HG02973 (cell line): ENCODE measurements at regions not wholly inside any gene's neighbourhood (a gene's known extent, or its start where the extent isn't known, plus 50 kb on each side); places are given as distances from the start of the nearest gene placed in this dataset.
"Not testable (repeated sequence)": the region's sequence is repeated elsewhere in the genome, so short reads cannot be mapped to it uniquely, and the experiment has no call there.

Experiments used
- ATAC-seq: cut with Tn5 transposase; IDR thresholded peaks from one replicate; pipeline ENCODE4 v1.9.1; 2021; ENCODE audit warnings: moderate library complexity; ENCODE audit not compliant: unreplicated experiment

DNA sequence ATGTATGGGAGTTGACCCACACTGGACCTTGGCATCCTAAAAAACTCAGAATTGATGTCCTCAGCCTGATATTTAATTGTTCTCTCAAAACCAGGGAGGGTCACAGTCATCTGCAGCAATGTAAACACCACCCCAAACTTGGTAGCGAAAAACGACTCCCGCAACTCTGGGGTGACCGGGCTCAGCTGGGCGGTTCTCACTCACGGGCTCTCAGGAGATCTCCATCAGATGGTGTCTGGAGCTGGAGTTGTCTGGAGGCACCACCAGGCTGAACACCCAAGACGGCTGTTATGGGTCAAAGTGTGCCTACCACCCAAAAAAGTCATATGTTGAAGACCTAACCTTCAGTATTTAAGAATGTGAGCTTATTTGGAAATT is 50.9 kb upstream of the NXT1 start:
- no peak for ATAC-seq

DNA sequence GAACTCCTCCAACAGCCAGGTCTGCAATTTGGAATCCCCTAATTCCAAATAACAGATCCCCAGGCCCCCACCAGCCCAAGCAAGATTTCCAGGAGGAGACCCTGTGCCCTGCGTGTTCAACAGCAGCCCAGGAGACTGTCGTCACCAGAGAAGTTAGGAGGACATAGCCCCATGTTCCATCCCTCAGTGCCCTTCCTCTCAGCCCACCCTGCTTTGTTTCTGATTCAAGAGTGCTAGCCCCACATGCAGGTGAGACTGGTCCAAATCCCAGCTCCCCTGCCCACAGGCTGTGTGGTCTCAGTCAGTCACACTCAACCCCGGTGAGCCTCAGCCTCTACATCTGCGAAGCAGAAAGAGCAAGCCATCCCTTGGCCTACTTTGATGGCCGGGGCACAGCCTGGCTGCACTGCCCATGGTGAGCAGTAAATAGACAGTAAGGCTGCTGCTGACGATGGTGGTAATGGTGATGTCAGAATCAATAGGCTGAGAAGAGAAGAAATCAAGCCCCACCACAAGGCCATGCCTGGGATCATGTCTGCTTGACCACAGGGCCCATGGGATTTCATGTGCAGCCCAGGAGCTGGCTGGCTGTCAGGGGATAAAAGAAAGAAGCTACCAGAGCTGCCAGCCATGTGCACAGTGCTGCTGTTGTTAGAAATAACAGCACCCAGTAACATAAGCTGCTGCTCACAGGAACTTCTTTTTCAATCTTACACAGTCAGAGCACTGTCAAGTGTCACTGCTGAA is 51.5 kb upstream of the NXT1 start:
- ATAC-seq, result no peak

DNA sequence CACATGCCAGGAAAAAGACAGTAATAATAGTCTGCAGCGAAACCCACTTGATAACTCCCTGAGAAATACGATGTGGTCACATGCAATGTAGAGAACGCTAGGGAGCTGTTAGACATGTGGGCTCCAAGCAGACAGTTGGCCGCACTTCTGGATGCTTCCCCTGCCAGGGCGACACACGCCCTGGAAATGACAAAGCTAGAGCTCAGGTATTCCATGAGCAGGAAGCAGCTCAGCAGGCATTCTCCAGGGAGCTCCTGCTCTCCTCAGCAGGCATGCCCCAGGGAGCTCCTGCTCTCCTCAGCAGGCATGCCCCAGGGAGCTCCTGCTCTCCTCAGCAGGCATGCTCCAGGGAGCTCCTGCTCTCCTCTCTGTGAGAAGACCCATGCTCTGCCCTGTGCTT is 52.4 kb upstream of the NXT1 start:
- no peak for ATAC-seq

DNA sequence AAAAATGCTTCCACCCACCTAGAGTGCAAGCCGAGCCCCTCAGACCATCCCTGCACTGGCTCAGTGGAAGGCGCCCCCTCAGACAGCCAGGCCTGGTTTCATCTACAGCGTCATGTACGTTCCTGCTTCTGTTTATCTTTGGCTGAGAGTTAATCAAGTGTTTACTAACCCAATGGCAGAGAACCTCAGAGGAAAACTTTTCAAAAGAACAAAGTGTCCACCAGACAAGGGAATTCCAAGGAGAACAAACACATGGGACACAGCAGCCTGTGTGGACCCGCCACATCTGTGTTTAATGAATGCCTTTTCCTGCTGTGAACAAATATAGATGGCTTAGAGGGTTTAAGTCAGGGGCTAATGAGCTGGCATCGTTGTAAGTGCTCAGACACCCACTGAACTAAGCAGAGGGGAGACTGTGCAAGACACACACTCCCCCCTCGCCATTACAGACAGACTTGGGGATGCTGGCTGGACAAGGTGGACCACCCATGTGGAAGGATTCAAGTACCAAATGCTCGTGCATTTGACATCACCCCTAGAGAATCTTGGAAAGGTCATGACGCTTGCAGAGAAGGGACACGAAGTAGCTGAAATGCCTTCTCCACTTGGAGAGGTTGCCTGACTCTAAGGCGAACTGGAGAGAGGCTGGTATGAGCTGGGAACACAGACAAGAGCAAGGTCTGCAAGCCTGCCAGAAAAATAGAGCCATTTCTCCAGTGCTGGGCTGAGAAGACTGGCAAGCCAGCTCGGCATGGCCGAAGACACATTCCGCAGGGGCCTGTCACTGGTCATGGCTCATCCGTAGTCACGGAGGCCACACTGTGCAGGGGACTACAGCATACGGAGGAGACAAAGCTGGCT is 53.5 kb upstream of the NXT1 start:
- no peak for ATAC-seq

DNA sequence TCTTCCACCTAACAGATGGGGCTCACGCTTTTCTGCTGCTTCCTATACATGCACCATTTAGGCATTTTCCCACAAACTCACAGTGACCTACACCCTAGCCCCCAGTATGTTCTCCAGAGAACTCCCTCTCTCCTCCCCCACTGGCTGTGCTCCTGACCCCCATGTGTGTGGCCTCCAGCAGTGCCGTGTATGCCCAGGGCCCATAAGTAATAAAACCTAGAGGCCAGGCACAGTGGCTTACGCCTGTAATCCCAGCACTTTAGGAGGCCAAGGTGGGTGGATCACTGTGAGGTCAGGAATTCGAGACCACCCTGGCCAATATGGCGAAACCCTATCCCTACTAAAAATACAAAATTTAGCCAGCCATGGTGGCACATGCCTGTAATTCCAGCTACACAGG is 54.7 kb upstream of the NXT1 start:
- ATAC-seq, result no peak

DNA sequence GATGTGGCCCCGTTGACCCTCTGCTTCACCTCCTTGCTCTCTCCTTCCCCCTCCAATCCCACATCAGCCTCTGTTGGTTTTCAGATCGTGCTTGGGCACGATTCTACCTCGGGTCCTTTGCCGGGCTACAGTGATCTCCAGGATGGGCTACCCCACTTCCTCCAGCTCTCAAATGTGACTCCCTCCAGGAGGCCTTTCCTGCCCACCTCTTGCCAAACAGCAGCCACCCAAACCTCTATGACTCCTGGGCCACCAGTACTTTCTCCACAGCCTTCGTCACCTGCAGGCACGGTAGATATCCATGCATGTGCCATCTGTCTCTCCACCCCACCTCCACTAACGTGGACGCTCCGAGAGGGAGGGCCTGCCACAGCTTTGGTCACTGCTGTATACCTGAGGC is 55.9 kb upstream of the NXT1 start:
- no peak for ATAC-seq

DNA sequence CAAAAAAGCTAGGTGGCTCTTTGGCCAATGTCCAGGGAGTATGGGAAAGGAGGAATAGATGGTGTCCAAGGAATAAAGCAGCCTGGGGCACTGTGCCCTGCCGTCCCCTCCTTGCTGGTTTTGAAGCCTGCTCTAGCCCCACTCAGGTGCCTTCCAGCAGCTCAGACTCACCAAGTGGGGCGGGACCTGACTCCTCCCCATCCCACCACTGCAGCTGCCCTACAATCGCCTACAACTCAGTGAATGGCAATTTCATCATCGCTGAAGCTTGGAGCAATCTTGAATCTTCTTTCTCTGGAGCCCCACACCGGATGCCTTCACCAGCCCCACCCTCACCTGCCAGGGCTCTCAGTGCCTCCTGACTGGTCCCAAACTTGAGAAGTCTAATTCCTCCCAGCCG is 56.4 kb upstream of the NXT1 start:
- ATAC-seq, result no peak

DNA sequence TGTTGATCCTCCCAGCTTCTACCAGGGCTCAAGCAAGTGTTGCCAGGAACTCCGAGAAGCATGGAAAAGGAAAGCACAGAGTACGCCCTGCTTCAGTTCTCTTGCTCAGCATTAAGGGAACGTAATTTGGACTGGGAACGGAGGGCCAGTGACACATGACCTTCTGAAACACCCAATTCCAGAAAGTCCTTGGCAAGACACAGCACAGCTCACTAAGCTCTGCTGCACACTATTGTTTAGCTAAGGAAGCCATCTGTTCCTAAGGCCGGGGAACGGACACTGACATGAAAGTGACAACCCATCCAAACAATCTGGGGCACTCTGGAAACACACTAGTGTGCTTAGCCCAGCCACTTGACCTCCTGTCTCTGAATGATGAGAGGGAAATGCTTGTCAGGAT is 56.9 kb upstream of the NXT1 start:
- no peak for ATAC-seq

DNA sequence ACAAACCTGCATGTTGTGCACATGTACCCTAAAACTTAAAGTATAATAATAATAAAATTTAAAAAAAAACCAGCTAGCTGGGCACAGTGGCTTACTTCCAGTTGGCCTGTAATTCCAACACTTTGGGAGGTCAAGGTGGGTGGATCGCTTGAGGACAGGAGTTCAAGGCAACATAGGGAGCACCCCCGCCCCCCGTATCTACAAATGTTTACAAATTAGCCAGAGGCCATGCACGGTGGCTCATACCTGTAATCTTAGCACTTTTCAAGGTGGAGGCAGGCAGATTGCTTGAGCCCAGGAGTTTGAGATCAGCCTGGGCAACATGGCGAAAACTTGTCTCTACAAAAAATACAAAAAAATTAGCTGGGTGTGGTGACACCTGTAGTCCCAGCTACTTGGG is 58.3 kb upstream of the NXT1 start:
- not testable (repeated sequence) for ATAC-seq

DNA sequence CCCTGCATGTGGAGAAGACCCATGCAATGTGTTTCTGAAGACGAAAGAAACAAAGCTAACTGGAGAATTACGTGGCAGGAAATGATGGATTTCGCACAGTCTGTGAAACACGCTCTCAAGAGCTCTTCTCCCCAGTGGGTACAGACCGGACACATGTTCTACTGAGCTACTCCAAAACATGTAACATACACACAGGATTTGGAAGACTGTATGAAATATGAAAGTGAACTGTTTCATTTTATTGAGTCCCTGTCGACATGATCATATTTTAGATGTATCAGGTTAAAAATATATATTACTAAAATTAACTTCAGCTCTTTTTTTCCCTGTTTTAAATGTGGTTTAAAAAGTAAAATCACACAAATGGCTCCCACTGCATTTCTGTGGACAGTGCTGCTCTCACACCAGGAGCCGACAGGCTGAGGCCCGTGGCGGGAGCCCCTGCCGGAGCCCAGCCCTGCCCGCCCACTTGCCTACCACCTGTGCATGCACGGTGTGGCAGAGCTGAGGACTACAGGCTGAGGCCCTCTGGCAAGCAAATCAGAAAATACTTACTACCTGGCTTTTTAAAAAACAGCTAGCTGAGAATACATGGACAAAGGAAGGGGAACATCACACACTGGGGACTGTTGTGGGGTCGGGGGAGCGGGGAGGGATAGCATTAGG is 58.9 kb upstream of the NXT1 start:
- ATAC-seq, result no peak

DNA sequence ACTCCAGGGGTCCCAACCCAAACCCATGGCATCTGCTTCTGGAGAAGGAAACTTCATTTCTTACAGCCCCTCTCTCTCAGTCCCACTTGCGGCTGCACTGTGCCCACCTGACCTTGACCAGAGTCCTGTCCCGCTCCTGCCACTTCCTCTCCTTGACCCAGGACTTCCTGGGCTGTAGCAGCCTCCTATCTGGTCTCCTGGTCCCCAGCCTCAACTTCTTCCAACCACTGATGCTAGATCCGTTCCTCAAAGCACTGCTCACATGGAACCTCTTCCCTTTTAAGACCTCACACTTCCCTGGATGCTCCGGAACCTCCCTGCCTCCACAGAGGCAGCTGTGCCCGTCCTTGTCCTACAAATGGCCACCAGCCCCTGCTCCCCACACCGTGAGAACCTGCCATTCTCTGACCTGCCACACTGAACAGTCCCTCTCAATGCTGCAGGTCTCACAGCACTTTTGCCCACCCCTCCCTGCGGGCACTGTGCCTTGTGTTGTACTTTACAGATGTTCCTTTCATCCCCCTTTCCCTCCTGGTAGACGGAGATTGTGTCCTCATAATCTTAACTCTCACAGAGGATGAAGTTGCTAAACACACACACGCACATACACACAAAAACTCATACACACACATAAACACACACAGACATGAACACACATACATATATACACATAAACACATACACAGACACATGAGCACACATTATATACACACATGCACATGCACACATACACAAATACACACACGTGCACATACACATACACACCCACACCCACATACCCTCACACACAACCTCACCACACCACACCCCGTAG is 59.6 kb upstream of the NXT1 start:
- ATAC-seq, result no peak

DNA sequence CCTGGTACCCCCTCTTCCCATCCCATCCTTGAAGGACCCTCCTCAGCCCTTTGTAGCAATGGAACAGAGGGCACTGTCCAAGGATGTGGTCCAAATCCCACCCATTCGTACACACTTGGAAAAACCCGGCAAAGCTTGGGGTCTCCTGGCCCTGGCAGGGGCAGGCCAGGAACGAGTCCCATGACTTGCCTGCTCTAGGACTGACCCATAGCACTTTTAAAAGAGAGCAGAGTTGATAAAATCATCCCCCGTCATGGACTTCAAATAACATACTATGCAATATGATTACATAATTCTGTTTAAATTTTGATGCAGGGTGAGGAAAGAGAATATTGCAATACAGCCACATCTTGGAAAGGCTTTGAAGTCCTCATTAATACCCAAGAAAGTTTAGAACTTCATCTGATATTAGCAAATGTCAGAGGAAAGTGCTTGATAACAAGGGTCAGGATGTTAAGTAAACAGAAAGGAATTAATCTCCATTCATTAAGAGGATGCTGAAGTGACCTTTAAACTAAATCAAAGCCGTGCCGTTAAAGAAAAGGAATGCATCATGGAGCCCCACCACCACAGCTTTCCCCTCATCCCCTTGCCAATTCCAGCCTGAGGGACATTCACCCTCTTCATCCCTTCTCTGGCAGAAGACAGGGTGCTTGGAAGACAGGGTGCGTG is 60.7 kb upstream of the NXT1 start:
- ATAC-seq, result no peak

DNA sequence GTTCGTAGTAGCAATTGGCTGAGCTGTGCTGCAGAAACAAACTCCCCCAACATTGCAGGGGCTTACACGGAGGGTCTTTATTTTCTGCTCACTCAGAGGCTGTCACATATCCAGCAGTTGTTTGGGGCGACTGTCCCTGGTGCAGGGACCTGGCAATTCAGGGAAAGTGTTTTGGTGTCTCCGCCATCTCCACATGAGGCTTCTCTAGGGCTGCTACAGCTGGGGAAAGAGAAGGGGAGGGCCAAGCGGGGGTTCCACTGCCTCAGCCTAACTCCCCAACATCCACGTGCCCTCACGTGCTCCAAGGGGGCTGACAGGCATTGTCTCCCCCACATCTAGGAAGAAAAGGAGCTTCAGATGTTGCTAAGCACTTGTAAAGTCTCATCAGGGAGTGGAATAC is 61.3 kb upstream of the NXT1 start:
- ATAC-seq, result no peak

DNA sequence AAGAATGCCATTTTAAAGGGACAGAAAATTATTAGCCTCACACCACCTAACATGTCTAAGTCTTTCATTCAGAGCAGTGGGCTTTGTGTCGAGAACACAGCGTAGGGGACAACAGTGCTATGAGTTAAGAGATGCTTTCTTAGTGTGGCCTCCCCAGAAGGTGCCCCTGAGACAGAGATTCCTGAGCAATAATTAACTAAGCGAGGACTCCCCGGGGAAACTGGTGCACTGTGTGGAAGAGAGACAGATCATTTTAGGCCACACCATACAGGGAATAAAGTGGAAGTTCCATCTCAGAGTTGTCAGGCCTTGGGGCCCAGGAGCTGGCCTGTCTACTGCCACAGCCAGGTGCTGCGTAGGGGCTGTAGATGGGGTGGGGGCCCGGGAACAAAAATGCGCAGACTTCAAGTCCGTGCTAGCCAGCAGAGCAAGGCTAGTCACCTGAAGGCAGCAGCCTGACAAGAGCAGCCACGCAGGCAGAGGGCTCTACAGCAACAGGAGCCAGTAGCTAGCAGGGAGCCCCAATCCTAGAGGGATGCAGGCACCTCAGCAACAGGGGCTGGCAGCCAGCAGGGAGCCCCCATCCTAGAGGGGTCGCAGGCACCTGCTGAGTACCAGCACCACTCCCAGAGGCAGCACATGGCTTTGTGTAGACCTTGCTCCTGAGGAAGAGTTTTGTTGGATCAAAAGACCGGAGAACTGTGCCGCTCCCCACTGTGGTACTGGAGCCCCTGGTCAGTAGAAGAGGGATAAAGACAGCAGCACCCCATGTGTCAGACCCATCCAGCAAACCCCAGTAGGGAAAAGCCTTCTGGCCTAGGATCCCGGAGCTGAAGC is 63.0 kb upstream of the NXT1 start:
- no peak for ATAC-seq

DNA sequence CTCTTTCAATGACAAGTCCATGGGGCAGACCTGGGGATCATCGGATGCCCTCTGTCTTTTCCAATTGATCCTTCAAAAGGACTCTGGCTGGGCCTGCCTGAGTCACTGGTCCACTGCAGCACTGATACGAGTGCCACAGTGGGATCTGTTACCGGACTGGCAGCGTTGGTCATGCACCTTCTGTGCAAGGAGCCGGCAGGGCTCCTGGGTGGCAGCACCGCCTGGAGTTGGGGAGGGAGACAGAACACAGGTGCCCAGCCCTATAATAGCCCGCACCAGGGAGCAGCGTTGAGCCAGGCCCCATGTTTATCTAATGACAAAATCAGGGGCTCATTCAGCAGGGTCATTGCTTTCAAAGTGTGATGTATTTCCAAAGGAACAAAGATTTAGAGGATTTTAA is 64.2 kb upstream of the NXT1 start:
- ATAC-seq, result no peak

DNA sequence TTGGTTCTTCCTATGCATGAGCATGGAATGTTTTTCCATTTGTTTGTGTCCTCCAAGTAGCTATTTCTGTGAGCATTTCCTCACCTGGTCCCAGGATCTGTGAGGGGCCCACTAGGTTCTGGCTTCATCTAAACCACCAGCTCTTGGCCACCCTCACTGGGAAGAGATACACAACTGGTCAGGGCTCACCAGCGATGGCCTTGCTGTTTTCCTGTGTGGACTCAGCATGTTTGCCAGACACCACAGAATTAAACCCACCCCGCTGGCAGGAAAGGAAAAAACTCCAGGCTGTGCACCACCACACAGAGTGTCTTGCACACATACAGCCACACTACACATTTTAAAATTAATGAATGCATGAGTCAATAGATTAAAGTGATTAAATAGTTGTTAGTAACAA is 65.1 kb upstream of the NXT1 start:
- ATAC-seq, result no peak

DNA sequence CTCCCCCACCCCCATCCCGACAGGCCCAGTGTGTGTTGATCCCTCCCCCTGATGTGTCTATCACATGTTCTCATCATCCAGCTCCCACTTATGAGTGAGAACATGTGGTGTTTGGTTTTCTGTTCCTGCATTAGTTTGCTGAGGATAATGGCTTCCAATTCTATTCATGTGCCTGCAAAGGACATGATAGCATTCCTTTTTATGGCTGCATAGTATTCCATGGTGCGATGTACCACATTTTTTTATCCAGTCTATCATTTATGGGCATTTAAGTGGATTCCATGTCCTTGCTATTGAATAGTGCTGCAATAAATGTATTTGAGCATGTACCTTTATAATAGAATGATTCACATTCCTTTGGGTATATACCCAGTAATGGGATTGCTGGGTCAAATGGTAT is 66.6 kb upstream of the NXT1 start:
- no peak for ATAC-seq

DNA sequence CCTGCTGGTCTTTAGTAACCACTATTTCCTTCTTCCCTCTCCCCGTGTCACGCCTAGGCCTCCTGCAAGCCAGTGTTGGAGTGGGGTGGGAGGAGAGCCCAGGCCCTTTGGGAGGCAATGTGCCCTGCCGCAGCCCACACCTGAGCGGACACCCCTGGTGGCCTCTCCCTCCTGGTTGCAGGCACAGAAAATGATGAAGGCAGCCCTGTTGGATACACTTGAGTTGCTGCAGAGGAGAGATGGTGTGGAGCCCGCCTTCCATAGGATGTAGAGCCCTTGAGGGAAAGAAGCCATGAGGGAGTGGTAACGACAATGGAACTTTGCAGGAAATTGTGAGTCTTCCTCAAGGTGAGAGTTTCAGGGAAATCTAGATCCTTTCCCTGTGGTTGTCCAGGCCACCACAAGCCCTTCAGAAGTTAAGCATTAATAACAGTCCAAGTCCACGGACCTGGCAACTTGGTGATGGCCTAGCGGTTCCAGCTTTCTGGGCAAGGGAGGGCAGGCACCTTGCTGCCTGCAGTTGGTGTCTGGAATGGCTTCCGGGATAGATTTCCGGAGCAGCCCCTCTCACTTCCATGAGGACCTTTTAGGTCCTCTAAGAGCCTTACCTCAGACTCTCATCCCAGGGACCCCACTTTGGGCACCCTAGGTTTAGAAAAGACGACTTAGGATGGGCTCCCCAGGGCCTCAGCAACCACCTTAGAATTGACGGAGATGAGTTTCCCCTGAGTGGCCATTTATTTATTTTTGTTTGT is 67.3 kb upstream of the NXT1 start:
- no peak for ATAC-seq

DNA sequence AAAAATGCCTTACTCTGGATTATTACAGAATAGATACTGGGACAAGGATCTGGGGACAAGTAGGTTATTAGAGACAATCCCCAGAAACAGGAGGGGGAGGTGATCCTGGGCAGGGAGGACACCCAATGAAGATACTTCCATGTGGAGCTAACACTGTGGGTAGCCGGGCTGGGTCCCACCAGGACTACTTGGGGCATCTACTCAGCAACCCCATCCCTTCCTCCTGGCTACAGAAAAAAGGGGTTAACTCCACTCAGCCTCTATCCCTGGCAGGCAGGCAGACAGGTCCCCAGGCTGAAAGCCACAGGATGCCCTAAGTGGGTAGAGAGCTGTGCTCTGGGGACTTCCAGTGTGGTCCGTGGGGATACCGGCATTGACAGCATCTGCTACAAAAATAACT is 68.0 kb upstream of the NXT1 start:
- no peak for ATAC-seq
